GM12873 (cell line): ENCODE measurements at regions not wholly inside any gene's neighbourhood (a gene's known extent, or its start where the extent isn't known, plus 50 kb on each side); places are given as distances from the start of the nearest gene placed in this dataset.

Experiments
- CTCF ChIP-seq: IDR thresholded peaks from 2 replicates; pipeline ENCODE4 v1.5.1; 2012; ENCODE audit warnings: low read depth, mild to moderate bottlenecking, moderate library complexity, low read length, control low read depth; ENCODE audit not compliant: insufficient read depth; ENCODE audit errors: missing control alignments

- TF ChIP-seq CTCF = no peak
Measured at GRCh38 chr6:119444642-119445557, 95.3 kb upstream of the MAN1A1 start.

GRCh38 chr6:119443993-119444641, 94.6 kb upstream of the MAN1A1 start:
- TF ChIP-seq CTCF = no peak

GRCh38 chr6:119442776-119443184, 93.2 kb upstream of the MAN1A1 start:
- no peak for TF ChIP-seq CTCF

GRCh38 chr6:119440953-119441352, 91.4 kb upstream of the MAN1A1 start:
- TF ChIP-seq CTCF = no peak

GRCh38 chr6:119436583-119436982, 87.0 kb upstream of the MAN1A1 start:
- TF ChIP-seq CTCF = no peak

- no peak for TF ChIP-seq CTCF
Measured at GRCh38 chr6:119431799-119432198, 82.2 kb upstream of the MAN1A1 start.

GRCh38 chr6:119430805-119431204, 81.2 kb upstream of the MAN1A1 start:
- no peak for TF ChIP-seq CTCF
